NCI-H1694 (cell line): ENCODE measurements at regions not wholly inside any gene's neighbourhood (a gene's known extent, or its start where the extent isn't known, plus 50 kb on each side); places are given as distances from the start of the nearest gene placed in this dataset.

Source experiments
- DNase-seq: peaks from one replicate; lab custom pipeline; 2025; lab: John Stamatoyannopoulos, UW

- no peak for DNase-seq
Observed at GRCh38 chr14:73782623-73783022, 68.4 kb upstream of the PNMA1 start.

- DNase-seq = no peak
Observed at GRCh38 chr14:73780896-73781295, 66.7 kb upstream of the PNMA1 start.

- no peak for DNase-seq
Observed at GRCh38 chr14:73780391-73780790, 66.2 kb upstream of the PNMA1 start.

- no peak for DNase-seq
Observed at GRCh38 chr14:73778736-73779135, 64.6 kb upstream of the PNMA1 start.

- DNase-seq = no peak
Observed at GRCh38 chr14:73777420-73777819, 63.2 kb upstream of the PNMA1 start.

GRCh38 chr14:73776194-73776537, 62.0 kb upstream of the PNMA1 start:
- no peak for DNase-seq

DNA sequence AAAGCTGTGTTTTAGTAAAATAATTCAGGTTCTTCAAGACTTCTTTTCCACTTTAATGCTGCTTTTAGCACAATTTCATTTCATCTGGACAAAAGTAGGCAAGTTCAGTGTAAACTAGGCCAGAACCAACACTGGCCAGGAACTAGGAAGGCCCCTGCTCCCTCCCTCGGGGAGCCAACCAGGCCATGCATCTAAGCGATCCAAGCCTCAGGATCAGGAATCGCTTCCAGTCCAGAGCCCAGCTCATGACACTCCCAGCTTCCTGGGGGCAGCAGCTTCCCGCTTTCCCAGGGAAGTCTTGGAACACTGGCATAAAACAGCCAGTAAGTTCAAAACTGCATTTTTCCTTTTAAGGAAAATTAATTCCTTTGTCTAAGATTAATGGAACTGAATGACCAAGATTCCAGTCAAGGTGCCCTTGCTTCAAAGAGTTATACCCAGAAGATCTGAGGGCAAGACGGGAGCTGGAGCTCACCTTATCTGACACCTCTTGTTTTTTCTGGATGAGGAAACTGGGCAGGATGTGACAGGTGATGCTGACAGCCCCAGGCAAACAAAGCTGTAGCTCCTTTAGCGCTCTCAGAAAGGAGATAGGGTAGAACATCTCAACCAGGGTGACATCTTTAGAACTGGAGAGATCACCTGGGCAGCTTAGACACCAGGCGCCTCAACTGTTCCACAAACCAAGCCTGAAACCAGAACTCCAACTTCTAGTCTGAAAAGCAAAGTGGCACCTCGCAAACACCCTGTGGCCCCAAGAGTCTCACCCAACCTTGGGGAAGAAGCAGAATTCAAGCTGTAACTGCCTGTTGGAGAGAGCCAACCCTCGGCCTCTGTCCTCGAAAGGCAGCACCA, 61.4 kb upstream of the PNMA1 start:
- DNase-seq = no peak

DNA sequence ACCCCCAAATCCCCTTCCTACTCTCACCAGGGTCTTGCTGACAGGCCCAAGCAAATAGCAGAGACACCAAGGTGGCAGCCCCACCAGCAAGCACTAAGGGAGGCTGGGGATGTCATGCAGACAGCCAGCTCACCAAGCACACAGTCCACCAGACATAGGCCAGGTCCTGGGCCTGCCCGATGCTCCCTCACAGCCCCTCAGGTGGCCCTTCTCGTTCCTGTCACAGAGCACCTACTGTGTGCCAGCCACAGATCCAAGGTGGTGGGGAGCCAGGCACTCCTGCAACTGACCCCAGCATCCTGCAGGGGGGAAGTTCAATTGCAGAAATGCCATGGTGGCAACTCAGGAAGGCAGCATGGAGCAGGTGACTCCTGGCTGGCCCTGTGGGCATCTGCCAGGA, 60.5 kb upstream of the PNMA1 start:
- no peak for DNase-seq

DNA sequence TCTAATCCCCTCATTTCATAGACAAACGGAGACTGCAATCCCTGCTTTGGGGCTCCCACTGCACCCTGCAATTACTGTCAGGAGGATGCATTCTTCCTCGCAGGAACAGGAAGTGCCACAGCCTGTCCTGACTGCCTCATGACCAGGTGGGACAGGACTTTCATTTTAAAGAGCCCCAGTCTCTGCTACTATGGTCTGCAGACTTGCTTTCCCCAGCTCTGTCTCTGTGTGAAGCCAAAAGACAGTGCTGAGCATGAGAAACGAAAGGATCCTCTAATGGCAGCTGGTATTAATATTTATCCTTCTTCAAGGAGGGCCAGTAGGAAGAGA, 60.0 kb upstream of the PNMA1 start:
- DNase-seq = no peak

GRCh38 chr14:73773441-73774240, 59.5 kb upstream of the PNMA1 start:
- DNase-seq = no peak

DNA sequence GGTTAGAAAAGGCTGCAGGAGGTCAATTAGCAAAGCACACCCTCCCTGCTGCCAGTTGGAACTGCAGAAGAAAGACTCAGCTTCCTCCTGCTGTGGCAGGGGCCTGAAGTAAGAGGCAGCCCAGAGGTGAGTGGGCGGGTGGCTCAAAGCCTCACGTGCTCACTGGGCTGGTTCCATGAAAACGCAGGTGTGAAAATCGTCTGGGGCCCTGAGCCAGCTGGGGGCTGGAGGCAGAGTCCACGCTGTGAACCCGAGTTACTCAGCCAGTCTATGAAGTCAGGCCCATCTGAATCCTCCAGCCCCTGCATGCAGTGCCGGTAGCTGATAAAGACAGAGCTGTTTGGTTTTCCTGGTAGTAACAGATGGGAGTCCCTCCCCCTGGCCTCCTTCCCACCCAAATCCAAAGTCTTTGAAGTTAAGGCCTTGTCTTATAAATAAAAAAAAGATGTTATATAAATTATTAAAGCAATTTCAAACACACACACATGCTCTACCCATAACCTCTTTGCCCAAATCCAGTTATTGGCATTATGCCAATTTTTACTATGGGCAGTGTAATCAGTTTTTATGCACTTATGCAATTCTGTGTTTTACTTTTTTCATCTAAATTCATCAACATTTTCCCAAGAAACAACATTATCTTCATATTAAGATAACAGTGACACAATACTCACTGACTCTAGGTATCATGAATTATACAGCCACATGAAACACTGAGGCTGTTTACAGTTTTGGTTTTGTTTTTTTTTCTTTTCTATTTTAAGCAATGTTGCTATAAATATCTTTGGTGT, 57.9 kb upstream of the PNMA1 start:
- peak; percentile 79 for DNase-seq

- DNase-seq = no peak
Observed at GRCh38 chr14:73770977-73771847, 57.0 kb upstream of the PNMA1 start.

DNA sequence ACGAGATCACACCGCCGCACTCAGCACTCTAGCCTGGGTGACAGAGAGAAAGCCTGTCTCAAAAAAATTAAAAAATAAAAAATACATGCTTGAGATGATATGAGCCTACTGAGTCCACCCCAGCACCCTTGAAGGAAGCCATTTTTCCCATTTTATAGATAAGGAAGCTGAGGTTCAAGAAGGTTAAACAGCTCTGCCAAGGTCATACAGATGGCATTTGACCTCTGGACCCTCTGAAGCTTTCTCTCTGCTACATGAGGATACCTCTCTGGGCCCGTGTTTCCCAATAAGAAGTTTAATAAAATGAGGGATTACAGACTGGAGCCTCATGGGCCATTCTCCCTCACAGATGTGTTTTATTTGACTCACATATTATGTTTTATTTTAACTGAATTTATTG, 53.9 kb upstream of the PNMA1 start:
- no peak for DNase-seq

DNA sequence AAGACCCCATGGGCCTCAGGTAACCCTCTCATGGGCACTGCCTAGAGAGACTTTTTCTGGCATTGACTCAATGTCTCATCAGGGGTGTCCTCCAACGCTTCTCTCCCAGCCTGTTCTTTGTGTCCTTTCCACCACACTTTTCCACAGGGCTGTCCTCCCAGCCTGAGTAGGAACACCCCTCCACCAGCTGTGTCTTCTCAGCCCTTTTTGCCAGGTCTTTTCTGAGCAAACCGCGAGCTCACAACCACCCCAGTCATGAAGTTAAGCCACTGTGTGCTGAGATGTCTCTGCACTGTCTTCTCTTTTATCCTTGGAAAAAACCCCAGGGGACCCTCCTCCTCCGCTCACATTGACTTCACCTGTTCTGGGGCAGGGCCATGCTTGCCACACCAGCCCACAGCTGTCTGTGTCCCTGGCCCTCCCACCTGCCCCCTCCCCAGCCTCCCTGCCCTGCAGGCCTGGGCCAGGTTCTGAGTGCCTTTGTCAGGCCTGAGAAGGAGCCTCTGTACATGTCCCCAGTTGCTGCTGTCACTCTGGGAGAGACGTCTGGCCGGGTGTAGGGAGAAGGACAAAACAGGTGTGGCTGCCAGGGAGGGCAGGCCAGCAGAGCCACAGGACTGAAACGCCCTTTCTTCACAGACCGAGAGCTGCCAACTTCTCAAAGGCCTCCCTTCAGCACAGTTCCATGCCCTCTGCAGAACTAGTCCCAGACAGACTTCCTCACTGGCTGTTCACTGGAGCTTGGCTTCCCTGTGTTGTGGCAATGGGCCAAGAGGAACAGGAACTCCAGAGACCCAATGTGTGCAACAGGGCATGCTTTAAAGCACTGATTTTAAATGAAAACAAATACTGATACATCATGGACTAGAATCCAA, 50.5 kb upstream of the PNMA1 start:
- no peak for DNase-seq
